B cell (primary cell): ENCODE measurements at regions not wholly inside any gene's neighbourhood (a gene's known extent, or its start where the extent isn't known, plus 50 kb on each side); places are given as distances from the start of the nearest gene placed in this dataset.

Source experiments
- CTCF ChIP-seq: fragments of 200-600 bp; IDR thresholded peaks from one replicate; pipeline ENCODE4 v1.8.0; 2022; ENCODE audit warnings: antibody characterized with exemption, mild to moderate bottlenecking
- EZH2 ChIP-seq: IDR thresholded peaks from 2 replicates; pipeline ENCODE4 v1.6.1; 2012; ENCODE audit warnings: borderline replicate concordance, low read depth, mild to moderate bottlenecking, moderate library complexity, low read length; ENCODE audit not compliant: insufficient read depth, poor library complexity, severe bottlenecking

GRCh38 chr19:30882411-30883005 lies 466.7 kb downstream of the TSHZ3 start:
- TF ChIP-seq CTCF (no peak), EZH2 (no peak)
